ENCODE measurements at regions not wholly inside any gene's neighbourhood (a gene's known extent, or its start where the extent isn't known, plus 50 kb on each side); places are given as distances from the start of the nearest gene placed in this dataset.

DNA sequence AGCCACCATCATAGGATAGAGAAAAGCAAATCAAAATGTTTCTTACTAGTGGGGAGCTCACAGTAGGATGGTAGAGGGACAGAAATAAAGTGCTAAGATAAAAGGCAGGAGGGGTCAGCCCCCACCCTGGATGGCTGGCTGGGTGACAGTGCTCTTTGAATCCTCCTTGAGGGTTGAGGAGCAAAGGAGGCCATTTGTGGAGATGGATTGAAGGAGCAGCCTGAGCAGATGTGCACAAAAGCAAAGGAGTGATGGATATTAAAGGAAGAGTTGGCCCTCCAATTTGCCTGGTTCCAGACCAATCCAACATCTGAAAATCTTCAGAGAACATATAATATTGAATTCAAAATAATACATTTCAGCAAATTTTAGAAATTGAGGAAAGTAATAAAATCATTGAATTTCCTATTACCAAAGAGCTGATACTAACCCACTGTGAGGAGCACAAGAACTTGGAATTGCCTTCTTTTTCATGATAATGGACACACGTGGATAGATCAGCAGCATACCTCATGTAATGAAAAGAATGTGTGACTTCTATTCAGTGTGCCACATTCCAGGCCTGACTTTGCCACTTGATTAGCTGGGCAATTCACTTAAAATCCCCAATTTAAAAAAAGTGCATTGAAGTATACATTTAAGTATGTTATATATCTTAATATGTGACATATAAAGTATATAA lies 287.0 kb downstream of the FAT3 start:
- no peak overlapping the region for H3K27ac Mint-ChIP-seq

DNA sequence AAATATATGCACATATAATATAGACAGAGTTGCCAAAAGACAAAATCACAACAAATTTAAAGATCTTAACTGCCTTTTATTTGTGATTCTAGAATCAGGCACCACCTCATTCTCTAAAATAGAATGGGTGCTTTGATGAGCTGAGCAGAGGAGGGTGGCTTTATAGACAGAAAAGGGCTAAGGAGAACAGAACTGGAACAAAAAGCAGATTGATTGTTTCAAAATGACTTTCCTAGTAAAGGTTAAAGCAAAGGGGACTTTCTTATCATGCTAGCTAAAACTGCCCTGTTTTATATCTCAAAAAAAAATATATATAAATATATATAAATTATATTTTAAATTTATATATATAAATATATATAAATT lies 287.6 kb downstream of the FAT3 start:
- CTCF ChIA-PET, result no interaction called here
- Mint-ChIP-seq H3K4me1 (no peaks in the 10 kb centered on the region), H3K9me3 (peaks cover 2% of the 10 kb centered on the region), H3K27me3 (no peaks in the 10 kb centered on the region), H3K36me3 (no peaks in the 10 kb centered on the region), H3K4me3 (no peak overlapping the region), H3K27ac (no peak overlapping the region)
- no peak for DNase-seq

More for the DNA sequence above, 287.0 kb downstream of the FAT3 start:
- Mint-ChIP-seq H3K4me1 (no peaks in the 10 kb centered on the region), H3K4me3 (no peak overlapping the region), H3K36me3 (no peaks in the 10 kb centered on the region), H3K9me3 (peaks cover 1% of the 10 kb centered on the region), H3K27me3 (no peaks in the 10 kb centered on the region)
- no peak for DNase-seq
- CTCF ChIA-PET, result no interaction called here

DNA sequence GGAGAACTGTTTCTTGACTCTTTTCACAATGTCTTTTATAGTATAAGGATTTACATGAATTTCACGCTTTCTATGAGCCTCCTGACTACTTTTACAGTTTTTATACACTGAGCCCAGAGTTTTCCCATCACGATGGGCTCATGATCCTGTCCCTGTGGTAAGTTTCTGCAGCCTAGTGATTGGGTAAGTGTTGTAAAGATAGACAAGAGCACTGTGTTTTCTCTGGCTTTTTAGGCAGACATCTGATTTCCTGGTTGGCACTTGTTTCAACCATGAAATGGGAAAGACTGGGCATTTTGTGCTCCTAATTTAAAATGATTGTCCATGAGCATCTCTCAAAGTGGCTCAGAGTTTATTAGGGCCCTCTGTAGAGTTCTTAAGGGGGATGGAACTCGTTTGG lies 299.0 kb downstream of the FAT3 start:
- H3K4me1 Mint-ChIP-seq, result no peaks in the 10 kb centered on the region
- no peaks in the 10 kb centered on the region for H3K9me3 Mint-ChIP-seq
- CTCF ChIA-PET, result no interaction called here
- no peak overlapping the region for H3K4me3 Mint-ChIP-seq
- H3K36me3 Mint-ChIP-seq, result no peaks in the 10 kb centered on the region
- no peaks in the 10 kb centered on the region for H3K27me3 Mint-ChIP-seq
- DNase-seq, result no peak
- H3K27ac Mint-ChIP-seq, result no peak overlapping the region

DNA sequence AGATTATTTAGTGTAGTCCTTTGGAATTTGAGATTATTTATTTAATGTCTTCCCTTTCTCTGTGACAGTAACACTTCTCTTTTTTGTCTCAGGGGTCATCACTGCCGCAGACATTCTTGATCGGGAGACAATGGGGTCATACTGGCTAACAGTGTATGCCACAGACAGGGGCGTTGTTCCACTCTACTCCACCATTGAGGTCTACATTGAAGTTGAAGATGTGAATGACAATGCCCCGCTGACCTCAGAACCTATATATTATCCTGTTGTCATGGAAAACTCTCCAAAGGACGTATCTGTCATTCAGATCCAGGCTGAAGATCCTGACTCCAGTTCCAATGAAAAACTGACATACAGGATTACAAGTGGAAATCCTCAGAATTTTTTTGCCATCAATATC lies 299.9 kb downstream of the FAT3 start:
- H3K4me3 Mint-ChIP-seq, result no peak overlapping the region
- H3K27ac Mint-ChIP-seq, result no peak overlapping the region
- CTCF ChIA-PET, result no interaction called here
- no peaks in the 10 kb centered on the region for H3K36me3 Mint-ChIP-seq
- no peaks in the 10 kb centered on the region for H3K9me3 Mint-ChIP-seq
- H3K27me3 Mint-ChIP-seq, result no peaks in the 10 kb centered on the region
- H3K4me1 Mint-ChIP-seq, result no peaks in the 10 kb centered on the region
- DNase-seq, result no peak

DNA sequence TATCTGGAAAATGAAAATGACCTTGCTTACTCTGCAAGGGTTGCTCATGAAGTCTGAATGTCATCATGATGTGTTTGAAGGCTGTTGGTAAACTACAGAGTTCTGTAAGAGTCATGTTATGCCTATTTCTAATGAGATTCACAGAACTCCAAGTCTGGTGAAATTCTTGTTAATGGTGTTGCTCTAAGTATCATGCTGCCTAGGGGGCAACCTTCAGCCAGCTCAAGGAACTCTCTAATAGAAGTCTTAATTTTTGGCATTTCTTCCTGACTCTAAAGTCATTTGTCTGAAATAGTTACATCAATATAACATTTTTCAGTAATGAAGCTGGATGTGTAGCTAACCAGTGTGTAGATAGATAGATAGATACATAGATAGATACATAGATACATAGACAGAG lies 302.8 kb downstream of the FAT3 start:
- Mint-ChIP-seq H3K27me3 (no peaks in the 10 kb centered on the region), H3K36me3 (no peaks in the 10 kb centered on the region), H3K9me3 (no peaks in the 10 kb centered on the region), H3K4me1 (no peaks in the 10 kb centered on the region), H3K27ac (no peak overlapping the region), H3K4me3 (no peak overlapping the region)
- no peak for DNase-seq
- CTCF ChIA-PET, result no interaction called here

DNA sequence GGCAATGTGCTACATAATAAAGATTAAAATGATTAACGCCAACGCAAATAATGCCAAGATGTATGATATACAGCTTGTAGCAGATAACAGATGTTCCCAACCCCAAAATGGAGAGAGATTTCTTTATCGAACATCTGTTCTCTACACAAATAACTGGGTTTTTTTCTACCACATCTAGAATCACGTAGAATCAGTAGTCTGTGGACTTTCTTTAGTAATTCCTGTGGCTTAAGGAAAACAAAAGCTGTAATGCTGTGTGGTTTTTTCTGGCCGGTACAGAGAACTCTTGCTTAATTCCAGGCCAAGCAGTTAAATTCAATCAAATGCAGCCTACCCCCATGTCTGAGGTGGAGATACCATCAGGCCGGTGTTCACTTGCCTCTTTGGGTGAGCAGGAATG lies 303.4 kb downstream of the FAT3 start:
- Mint-ChIP-seq H3K9me3 (no peaks in the 10 kb centered on the region), H3K4me1 (no peaks in the 10 kb centered on the region), H3K27me3 (no peaks in the 10 kb centered on the region), H3K4me3 (no peak overlapping the region), H3K27ac (no peak overlapping the region), H3K36me3 (no peaks in the 10 kb centered on the region)
- CTCF ChIA-PET, result no interaction called here
- no peak for DNase-seq

DNA sequence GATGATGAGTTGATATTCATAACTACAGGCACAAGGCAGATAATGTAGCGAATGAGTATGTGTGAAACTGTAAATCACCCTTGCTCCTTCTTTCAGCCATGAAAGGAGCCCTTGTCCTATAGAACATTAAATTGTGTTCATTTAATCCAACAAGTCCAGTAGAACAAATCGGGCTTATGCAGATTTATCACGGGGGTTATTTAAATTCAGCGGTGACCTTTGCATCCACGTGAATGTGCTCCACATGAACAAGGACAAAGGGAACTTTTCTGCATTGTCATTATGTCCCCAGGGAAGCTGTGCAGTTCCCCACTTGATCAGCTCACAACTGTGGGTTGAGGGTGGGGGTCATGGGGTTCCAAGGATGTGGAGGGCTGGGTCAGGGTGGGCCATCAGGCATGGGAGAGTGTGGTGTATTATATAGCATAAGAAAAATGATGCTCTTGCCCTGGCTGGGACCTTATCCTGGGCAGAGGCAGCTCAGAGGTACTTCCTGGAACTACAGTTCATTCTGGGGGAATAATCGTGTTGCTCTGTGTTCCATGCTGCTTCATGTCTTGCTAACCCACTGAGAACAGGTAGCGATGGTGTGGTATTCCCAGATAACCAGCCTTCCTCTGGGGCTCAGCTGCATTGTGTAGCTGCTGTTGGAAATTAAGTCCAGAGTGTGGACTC lies 306.6 kb downstream of the FAT3 start:
- Mint-ChIP-seq H3K4me1 (no peaks in the 10 kb centered on the region), H3K27me3 (no peaks in the 10 kb centered on the region), H3K4me3 (no peak overlapping the region), H3K36me3 (no peaks in the 10 kb centered on the region), H3K27ac (no peak overlapping the region), H3K9me3 (no peaks in the 10 kb centered on the region)
- CTCF ChIA-PET, result no interaction called here
- no peak for DNase-seq

DNA sequence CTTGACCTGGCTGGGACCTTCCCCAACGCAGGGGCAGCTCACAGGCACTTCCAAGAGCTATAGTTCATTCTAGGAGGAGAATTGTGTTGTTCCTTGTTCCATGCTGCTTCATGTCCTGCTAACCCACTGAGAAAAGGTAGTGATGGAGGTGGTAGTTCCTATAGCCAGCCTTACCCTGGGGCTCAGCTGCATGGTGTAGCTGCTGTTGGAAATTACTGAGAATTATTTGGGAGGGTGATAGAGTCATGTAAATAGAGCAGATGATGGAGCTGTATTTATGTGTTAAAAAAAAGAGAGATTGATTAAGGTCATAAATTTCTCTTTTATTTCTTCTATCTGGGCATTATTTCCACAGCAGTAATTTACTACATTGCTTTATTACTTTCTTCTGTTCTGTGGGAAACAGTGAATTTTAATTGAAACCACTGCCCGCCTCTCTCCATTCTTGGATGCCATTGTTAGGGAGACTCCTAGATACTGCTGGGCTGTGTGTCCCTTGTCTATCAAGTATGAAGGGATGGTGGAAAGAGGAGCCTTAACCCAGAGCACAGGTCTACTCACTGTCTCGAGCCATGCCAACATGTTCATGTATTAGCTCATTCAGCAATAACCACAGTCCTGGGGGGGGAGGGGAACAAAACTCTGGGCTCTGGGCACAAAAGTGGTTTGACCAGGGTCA lies 309.2 kb downstream of the FAT3 start:
- DNase-seq, result no peak
- Mint-ChIP-seq H3K4me3 (no peak overlapping the region), H3K4me1 (no peaks in the 10 kb centered on the region), H3K9me3 (no peaks in the 10 kb centered on the region), H3K27ac (no peak overlapping the region), H3K36me3 (no peaks in the 10 kb centered on the region), H3K27me3 (no peaks in the 10 kb centered on the region)
- CTCF ChIA-PET, result no interaction called here

DNA sequence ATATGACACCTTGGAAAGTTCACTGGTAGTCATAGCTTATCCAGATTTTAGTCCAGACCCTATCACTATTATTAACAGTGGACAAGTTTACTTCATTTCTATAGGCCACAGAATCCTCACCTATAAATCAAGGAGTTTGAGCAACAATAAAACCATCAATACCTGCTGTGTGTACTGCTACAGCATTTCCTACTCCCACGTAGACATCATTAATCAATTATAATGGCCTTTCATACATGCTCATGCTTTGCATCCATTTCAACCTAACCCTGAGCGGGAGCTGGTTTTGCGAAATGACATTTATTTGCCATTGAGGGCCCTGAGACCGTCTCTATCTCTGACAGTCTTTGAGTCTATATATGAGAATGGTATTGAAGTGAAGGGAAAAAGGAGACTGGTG lies 312.3 kb downstream of the FAT3 start:
- DNase-seq, result no peak
- CTCF ChIA-PET, result interaction anchor here (0.6 kb wide), 1 partner anchor 1035 kb away, joined by 3 read pairs; no protein-coding TSS in a partner anchor
- no peaks in the 10 kb centered on the region for H3K4me1 Mint-ChIP-seq
- no peaks in the 10 kb centered on the region for H3K27me3 Mint-ChIP-seq
- H3K36me3 Mint-ChIP-seq, result no peaks in the 10 kb centered on the region
- H3K9me3 Mint-ChIP-seq, result no peaks in the 10 kb centered on the region
- no peak overlapping the region for H3K27ac Mint-ChIP-seq
- H3K4me3 Mint-ChIP-seq, result no peak overlapping the region

DNA sequence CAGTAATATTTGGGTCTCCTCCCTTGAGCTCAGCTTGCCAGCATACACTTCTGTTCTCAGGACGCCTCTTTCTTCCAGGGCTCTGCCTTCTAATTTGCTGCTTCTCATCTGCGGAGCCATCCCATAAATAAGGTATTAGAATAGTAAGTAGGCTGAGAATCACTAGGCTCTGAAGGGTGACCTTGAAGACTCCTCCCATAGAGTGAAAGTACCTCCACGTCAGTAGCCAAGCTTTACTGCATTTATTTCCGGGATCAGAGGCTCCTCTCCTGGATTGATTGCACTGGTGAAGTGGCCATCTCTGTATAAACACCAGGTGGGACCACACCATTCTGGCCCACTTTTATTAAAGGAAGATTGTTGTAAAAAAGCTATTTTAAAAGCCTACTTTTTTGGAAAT lies 315.5 kb downstream of the FAT3 start:
- Mint-ChIP-seq H3K4me1 (no peaks in the 10 kb centered on the region), H3K9me3 (no peaks in the 10 kb centered on the region), H3K4me3 (no peak overlapping the region), H3K27ac (no peak overlapping the region), H3K27me3 (no peaks in the 10 kb centered on the region), H3K36me3 (no peaks in the 10 kb centered on the region)
- DNase-seq, result no peak
- CTCF ChIA-PET, result no interaction called here

DNA sequence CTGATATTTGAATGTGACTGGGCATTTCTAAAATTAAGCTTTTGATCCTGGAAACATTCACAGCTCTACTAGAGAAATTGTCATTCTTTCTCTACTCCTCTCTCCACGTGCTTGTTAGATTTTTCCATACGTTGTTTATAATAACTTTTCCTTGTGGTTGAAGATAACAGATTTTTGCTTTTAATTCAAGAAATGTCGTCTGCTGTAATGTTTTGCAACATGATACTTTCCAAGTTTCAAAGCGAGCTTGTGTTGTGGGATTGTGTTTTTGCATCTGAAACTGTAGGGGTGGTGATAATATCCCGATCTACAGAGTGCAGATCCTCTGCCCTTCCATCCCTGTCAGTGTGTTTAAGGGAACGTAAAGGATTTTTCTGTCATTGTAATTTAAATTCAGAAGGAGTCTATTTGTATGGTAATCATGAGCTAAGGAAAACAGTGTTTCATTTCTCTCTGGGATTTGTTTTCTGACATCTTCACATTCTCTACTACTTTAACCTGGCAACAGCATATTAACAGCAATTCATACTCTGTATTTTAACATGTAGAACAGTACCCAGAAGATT lies 321.4 kb downstream of the FAT3 start:
- H3K27me3 Mint-ChIP-seq, result no peaks in the 10 kb centered on the region
- H3K4me3 Mint-ChIP-seq, result no peak overlapping the region
- CTCF ChIA-PET, result no interaction called here
- no peaks in the 10 kb centered on the region for H3K36me3 Mint-ChIP-seq
- no peaks in the 10 kb centered on the region for H3K4me1 Mint-ChIP-seq
- H3K27ac Mint-ChIP-seq, result no peak overlapping the region
- DNase-seq, result no peak
- no peaks in the 10 kb centered on the region for H3K9me3 Mint-ChIP-seq

DNA sequence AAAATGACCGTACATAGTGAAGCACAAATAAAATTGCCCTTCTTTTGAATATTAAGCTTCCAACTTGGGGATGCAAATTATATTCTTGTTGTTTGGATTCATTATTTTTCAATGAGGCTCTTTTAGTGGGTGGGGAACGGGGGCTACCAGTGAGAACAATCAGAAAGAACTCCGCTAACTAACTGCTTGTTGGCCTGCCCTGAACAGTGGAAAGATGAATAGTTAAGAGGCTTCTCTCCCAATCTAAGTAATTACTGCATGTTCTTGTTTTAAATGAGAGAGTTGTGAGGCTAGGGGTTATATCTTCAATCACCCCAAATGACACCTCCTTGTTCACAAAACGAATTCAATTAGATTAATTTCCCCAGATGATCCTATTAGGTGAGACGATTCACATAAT lies 322.0 kb downstream of the FAT3 start:
- Mint-ChIP-seq H3K27ac (no peak overlapping the region), H3K36me3 (no peaks in the 10 kb centered on the region), H3K4me1 (no peaks in the 10 kb centered on the region), H3K9me3 (no peaks in the 10 kb centered on the region), H3K4me3 (no peak overlapping the region), H3K27me3 (no peaks in the 10 kb centered on the region)
- CTCF ChIA-PET, result no interaction called here
- DNase-seq, result no peak

DNA sequence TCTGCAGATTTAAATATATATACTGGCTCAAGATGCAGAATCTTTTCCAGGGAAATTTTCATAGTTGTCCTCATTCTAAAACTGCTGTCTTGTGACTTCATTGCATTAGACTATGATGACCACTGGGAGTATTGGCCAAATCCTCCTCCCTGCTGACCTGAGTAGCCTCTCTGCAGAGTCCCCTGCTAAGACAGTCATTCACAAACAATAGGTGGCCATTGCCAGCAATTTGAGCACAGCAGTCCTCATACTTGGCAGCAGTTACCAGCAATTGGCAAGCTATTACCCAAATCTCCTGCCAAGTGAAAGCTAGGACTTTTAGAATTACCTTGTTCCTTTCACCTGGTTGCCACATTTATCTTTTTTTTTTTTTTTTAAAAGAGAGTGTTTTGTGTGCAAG lies 325.8 kb downstream of the FAT3 start:
- no peaks in the 10 kb centered on the region for H3K9me3 Mint-ChIP-seq
- CTCF ChIA-PET, result no interaction called here
- no peaks in the 10 kb centered on the region for H3K4me1 Mint-ChIP-seq
- H3K36me3 Mint-ChIP-seq, result no peaks in the 10 kb centered on the region
- H3K4me3 Mint-ChIP-seq, result no peak overlapping the region
- H3K27ac Mint-ChIP-seq, result no peak overlapping the region
- no peak for DNase-seq
- H3K27me3 Mint-ChIP-seq, result no peaks in the 10 kb centered on the region

DNA sequence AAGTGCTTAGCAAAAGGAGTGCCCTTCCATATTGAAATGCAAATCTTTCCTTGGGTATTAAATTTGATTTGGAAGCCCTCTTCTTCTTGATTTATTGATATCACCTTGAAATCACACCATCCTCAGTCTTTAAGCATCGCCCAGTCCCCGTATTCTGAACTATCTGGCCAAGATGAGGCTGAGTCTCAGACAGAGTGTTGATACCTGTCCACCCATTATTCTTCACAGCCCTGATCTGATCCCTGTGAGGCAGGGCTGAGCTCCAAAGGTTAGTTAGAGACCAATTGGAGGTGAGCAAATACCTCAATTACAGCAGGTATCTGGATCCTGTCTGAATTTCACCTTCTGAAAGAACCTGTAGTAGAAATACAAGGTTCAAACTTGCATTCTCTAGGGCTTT lies 326.3 kb downstream of the FAT3 start:
- Mint-ChIP-seq H3K36me3 (no peaks in the 10 kb centered on the region), H3K9me3 (no peaks in the 10 kb centered on the region), H3K27ac (no peak overlapping the region), H3K4me3 (no peak overlapping the region), H3K4me1 (no peaks in the 10 kb centered on the region), H3K27me3 (no peaks in the 10 kb centered on the region)
- no peak for DNase-seq
- CTCF ChIA-PET, result no interaction called here

DNA sequence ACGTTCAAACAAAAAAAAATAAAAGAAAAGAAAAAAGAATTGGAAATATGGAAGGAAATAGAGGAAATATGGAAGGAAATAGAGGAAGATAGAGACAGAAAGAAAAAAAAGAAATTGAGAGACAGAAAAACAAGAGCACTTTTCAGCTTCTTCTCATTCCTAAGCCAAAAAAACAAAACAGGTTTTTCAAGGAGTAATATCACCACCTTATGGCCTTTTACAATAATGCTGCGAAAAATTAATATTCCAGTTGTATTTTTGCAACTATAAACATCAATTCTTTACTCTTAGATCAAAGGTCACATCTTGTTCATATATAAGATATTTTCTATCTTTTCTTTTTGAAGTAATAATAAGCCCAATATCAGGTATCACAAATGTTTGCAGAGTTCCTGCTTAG lies 328.3 kb downstream of the FAT3 start:
- no peak overlapping the region for H3K4me3 Mint-ChIP-seq
- no peaks in the 10 kb centered on the region for H3K27me3 Mint-ChIP-seq
- H3K27ac Mint-ChIP-seq, result no peak overlapping the region
- H3K9me3 Mint-ChIP-seq, result no peaks in the 10 kb centered on the region
- H3K36me3 Mint-ChIP-seq, result no peaks in the 10 kb centered on the region
- no peaks in the 10 kb centered on the region for H3K4me1 Mint-ChIP-seq
- no peak for DNase-seq
- CTCF ChIA-PET, result no interaction called here
